ENCODE measurements at regions not wholly inside any gene's neighbourhood (a gene's known extent, or its start where the extent isn't known, plus 50 kb on each side); places are given as distances from the start of the nearest gene placed in this dataset.
A peak's percentile ranks its signal among the peaks of the same experiment; 100 is the strongest.

- no peak overlapping the region for H3K27ac ChIP-seq (ENCODE audit: low read depth in 1 of 2, low read length in 1 of 2)
- no peak overlapping the region for H3K9ac ChIP-seq (ENCODE audit: insufficient read depth in 1 of 2, low read length in 2 of 2)
- ATAC-seq (ENCODE audit: insufficient read depth, low FRiP score) = no peak
- H3K9me3 ChIP-seq (ENCODE audit: control insufficient read depth in 4 of 4, insufficient read depth in 3 of 4, low read length in 3 of 4) = peaks cover 0 to 2% (median under 1%) of the 10 kb centered on the region in 4 donors
- H3K36me3 ChIP-seq (ENCODE audit: control insufficient read depth in 4 of 4, insufficient read depth in 4 of 4, low read length in 4 of 4) = no peaks in the 10 kb centered on the region
- TF ChIP-seq CTCF (IDR thresholded peaks at IDR 0.05; ENCODE audit: control extremely low read depth, extremely low read depth) = no peak
- H3K27me3 ChIP-seq (ENCODE audit: control insufficient read depth in 3 of 3, insufficient read depth in 3 of 3, low read length in 2 of 3) = no peaks in the 10 kb centered on the region
- no peak overlapping the region for H3K4me3 ChIP-seq
- DNase-seq = no peak
- WGBS, 2 donors = 73 to 90% methylated on average over 5 of the region's 5 CpGs
- H3K4me1 ChIP-seq (ENCODE audit: control insufficient read depth in 5 of 5, insufficient read depth in 5 of 5, low read length in 5 of 5) = no peaks in the 10 kb centered on the region
Observed at GRCh38 chr3:73863546-73864079, 238.9 kb upstream of the PDZRN3 start.

GRCh38 chr3:73855813-73856212 lies 231.1 kb upstream of the PDZRN3 start:
- 89 to 91% methylated on average over 1 of the region's 1 CpG for WGBS, 2 donors

GRCh38 chr3:73848173-73848906 lies 223.6 kb upstream of the PDZRN3 start:
- Histone ChIP-seq H3K27ac (ENCODE audit: low read depth in 1 of 2, low read length in 1 of 2) (no peak overlapping the region), H3K4me3 (no peak overlapping the region), H3K9me3 (ENCODE audit: control insufficient read depth in 4 of 4, insufficient read depth in 3 of 4, low read length in 3 of 4) (no peaks in the 10 kb centered on the region), H3K27me3 (ENCODE audit: control insufficient read depth in 3 of 3, insufficient read depth in 3 of 3, low read length in 2 of 3) (no peaks in the 10 kb centered on the region), H3K36me3 (ENCODE audit: control insufficient read depth in 4 of 4, insufficient read depth in 4 of 4, low read length in 4 of 4) (no peaks in the 10 kb centered on the region), H3K9ac (ENCODE audit: insufficient read depth in 1 of 2, low read length in 2 of 2) (no peak overlapping the region), H3K4me1 (ENCODE audit: control insufficient read depth in 5 of 5, insufficient read depth in 5 of 5, low read length in 5 of 5) (no peaks in the 10 kb centered on the region)
- DNase-seq (peak in 2 of 3 donors; percentile 64 to 65), ATAC-seq (ENCODE audit: insufficient read depth, low FRiP score) (no peak)
- TF ChIP-seq CTCF (IDR thresholded peaks at IDR 0.05; ENCODE audit: control extremely low read depth, extremely low read depth) = no peak
- 13 to 14% methylated on average over 4 of the region's 4 CpGs for WGBS, 2 donors

More at GRCh38 chr3:73855813-73856212, 231.1 kb upstream of the PDZRN3 start:
- DNase-seq (no peak), ATAC-seq (ENCODE audit: insufficient read depth, low FRiP score) (no peak)
- H3K36me3 ChIP-seq (ENCODE audit: control insufficient read depth in 4 of 4, insufficient read depth in 4 of 4, low read length in 4 of 4) = no peaks in the 10 kb centered on the region
- H3K4me3 ChIP-seq = no peak overlapping the region
- H3K9me3 ChIP-seq (ENCODE audit: control insufficient read depth in 4 of 4, insufficient read depth in 3 of 4, low read length in 3 of 4) = no peaks in the 10 kb centered on the region
- TF ChIP-seq CTCF (IDR thresholded peaks at IDR 0.05; ENCODE audit: control extremely low read depth, extremely low read depth) = no peak
- H3K4me1 ChIP-seq (ENCODE audit: control insufficient read depth in 5 of 5, insufficient read depth in 5 of 5, low read length in 5 of 5) = peaks cover 0 to 3% (median 0%) of the 10 kb centered on the region in 5 donors
- H3K9ac ChIP-seq (ENCODE audit: insufficient read depth in 1 of 2, low read length in 2 of 2) = no peak overlapping the region
- H3K27me3 ChIP-seq (ENCODE audit: control insufficient read depth in 3 of 3, insufficient read depth in 3 of 3, low read length in 2 of 3) = no peaks in the 10 kb centered on the region
- no peak overlapping the region for H3K27ac ChIP-seq (ENCODE audit: low read depth in 1 of 2, low read length in 1 of 2)

Measured in lung (tissue), 11 donors.